HFF-Myc (cell line): ENCODE measurements at regions not wholly inside any gene's neighbourhood (a gene's known extent, or its start where the extent isn't known, plus 50 kb on each side); places are given as distances from the start of the nearest gene placed in this dataset.

Experiments
- DNase-seq: peaks from one replicate; pipeline ENCODE4 v3.0.0-alpha.2; 2011; ENCODE audit warnings: low read depth; ENCODE audit errors: extremely low read depth
- H3K4me3 ChIP-seq: replicated peaks from 2 replicates; pipeline ENCODE4 v1.5.1; 2011; ENCODE audit warnings: low read depth, mild to moderate bottlenecking, control low read depth, low read length
- TF ChIP-seq, protein P1 (sequence below): IDR thresholded peaks from 2 replicates; pipeline ENCODE4 v1.5.1; 2012; ENCODE audit warnings: mild to moderate bottlenecking, low read depth, low read length, control low read depth; ENCODE audit errors: missing control alignments

DNA sequence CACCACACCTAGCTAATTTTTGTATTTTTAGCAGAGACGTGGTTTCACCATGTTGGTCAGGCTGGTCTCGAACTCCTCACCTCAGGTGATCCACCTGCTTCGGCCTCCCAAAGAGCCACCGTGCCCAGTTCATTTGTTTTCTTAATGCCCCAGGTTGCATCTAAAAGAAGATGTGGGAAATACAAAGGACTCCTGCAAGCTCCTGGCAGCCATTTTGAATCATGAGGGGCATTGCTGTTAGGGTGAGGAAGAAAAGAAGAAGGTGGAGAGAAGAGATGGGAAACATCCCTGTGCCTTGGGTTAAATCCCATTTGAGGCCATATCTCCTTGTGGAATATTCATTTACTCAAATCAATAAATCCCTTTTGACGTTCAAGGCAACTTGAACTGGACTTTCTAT lies 365.3 kb upstream of the ERCC4 start:
- no peak overlapping the region for H3K4me3 ChIP-seq
- TF ChIP-seq, protein P1, sequence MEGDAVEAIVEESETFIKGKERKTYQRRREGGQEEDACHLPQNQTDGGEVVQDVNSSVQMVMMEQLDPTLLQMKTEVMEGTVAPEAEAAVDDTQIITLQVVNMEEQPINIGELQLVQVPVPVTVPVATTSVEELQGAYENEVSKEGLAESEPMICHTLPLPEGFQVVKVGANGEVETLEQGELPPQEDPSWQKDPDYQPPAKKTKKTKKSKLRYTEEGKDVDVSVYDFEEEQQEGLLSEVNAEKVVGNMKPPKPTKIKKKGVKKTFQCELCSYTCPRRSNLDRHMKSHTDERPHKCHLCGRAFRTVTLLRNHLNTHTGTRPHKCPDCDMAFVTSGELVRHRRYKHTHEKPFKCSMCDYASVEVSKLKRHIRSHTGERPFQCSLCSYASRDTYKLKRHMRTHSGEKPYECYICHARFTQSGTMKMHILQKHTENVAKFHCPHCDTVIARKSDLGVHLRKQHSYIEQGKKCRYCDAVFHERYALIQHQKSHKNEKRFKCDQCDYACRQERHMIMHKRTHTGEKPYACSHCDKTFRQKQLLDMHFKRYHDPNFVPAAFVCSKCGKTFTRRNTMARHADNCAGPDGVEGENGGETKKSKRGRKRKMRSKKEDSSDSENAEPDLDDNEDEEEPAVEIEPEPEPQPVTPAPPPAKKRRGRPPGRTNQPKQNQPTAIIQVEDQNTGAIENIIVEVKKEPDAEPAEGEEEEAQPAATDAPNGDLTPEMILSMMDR, result no peak
- DNase-seq, result no peak

DNA sequence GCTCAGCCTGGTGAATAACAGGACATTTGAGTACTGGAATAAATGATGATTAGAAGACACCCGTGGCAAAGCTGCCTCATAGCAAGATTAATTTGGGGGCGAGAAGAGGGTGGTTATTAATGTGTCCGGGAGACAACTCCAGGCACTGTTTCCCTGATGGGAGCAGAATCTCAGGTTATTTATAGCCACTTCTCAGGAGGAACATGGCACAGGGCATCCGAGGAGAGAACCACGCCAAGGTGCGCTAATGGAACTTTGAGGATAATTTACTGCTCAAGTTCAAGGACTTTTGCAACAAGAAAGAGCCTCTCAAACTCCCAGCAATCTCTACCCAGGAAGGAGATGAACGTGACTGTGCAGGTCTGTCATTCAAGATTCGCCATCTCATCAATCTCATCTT lies 362.5 kb upstream of the ERCC4 start:
- TF ChIP-seq, protein P1, result no peak
- DNase-seq, result no peak
- no peak overlapping the region for H3K4me3 ChIP-seq

DNA sequence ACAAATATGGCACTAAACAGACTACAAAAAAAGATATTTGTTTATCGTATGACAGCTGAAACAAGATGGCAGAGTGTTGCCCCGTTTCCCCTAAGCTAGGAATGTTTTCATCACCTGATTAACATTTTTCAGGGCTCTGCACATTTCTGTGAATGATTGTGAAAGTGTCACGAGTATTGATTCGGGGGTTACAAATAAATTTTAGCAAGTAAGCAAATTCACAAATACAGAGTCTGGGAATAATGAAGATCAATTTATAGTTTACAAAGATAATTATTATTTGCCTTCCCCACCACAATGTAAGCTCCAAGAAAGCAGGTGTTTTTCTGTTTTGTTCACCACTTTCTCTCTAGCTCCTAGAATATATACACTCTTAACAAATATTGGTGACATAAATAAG lies 361.2 kb upstream of the ERCC4 start:
- H3K4me3 ChIP-seq, result no peak overlapping the region
- DNase-seq, result no peak
- TF ChIP-seq, protein P1, result no peak

GRCh38 chr16:13559624-13560023 lies 360.3 kb upstream of the ERCC4 start:
- DNase-seq, result no peak
- H3K4me3 ChIP-seq, result no peak overlapping the region
- TF ChIP-seq, protein P1, result no peak

- H3K4me3 ChIP-seq, result no peak overlapping the region
- TF ChIP-seq, protein P1, result no peak
- no peak for DNase-seq
Measured at GRCh38 chr16:13560151-13560550, 359.8 kb upstream of the ERCC4 start.

- DNase-seq, result no peak
- TF ChIP-seq, protein P1, result no peak
- no peak overlapping the region for H3K4me3 ChIP-seq
Measured at GRCh38 chr16:13561291-13562070, 358.5 kb upstream of the ERCC4 start.

DNA sequence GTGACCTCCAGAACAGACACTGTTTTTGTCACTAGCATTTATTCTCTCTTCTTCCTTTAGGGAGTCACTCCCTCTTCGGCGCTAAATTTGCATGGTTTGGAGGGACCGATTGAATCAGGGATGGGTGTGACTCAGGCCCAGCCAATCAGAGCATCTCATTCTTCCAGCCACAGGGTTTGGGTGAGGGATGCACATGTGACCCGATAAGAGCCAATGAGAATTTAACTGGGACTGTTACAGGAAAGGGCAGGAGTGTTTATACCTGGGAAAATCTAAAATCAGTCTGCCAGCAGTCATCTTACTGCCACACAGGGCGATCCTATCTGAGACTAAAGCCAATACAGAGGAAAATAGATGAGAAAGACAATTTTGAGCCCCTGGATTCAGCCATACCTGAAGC lies 351.2 kb upstream of the ERCC4 start:
- no peak overlapping the region for H3K4me3 ChIP-seq
- TF ChIP-seq, protein P1, result no peak
- no peak for DNase-seq
